ENCODE measurements at regions not wholly inside any gene's neighbourhood (a gene's known extent, or its start where the extent isn't known, plus 50 kb on each side); places are given as distances from the start of the nearest gene placed in this dataset.

- BruUV-seq (replicated peaks): no TSS peak
- WGBS, 2 experiments (ENCODE audit: extremely low coverage in 2 of 2, insufficient read length in 1 of 2): no CpG with 5 or more reads among the region's 3 CpGs
Measured at GRCh38 chr6:163760860-163761259, 346.3 kb downstream of the QKI start.

More at GRCh38 chr6:163760860-163761259, 346.3 kb downstream of the QKI start:
- no peak overlapping the region for H3K4me2 ChIP-seq (ENCODE audit: low read depth, low read length)
- DNase-seq (no peak), ATAC-seq (ENCODE audit: low read depth) (no peak)
- H3K23ac ChIP-seq (ENCODE audit: low read depth, low read length): no peak overlapping the region
- no peaks in the 10 kb centered on the region for H3K79me1 ChIP-seq (ENCODE audit: low read depth in 1 of 2, low read length in 2 of 2)
- H3K4ac ChIP-seq (ENCODE audit: low read depth, low read length): 0 out of 2 replicates have a peak overlapping the region, but pooled peaks have one; percentile 47
- H3K9ac ChIP-seq (ENCODE audit: low read depth, low read length): no peak overlapping the region
- TF ChIP-seq NFE2L2 (IDR thresholded peaks at IDR 0.05; ENCODE audit: low read depth, low read length): no peak
- no peak for TF ChIP-seq BHLHE40 (IDR thresholded peaks at IDR 0.05; ENCODE audit: low read depth, low read length)
- no peak for TF ChIP-seq RAD21 (IDR thresholded peaks at IDR 0.05; ENCODE audit: low read length)
- no peak for TF ChIP-seq MAZ (IDR thresholded peaks at IDR 0.05; ENCODE audit: borderline replicate concordance, low read depth, low read length)
- no peak for TF ChIP-seq POLR2A (IDR thresholded peaks at IDR 0.05; ENCODE audit: low read depth, low read length)
- no peak for TF ChIP-seq CEBPB (IDR thresholded peaks at IDR 0.05; ENCODE audit: low read depth, low read length)
- TF ChIP-seq CHD1 (IDR thresholded peaks at IDR 0.05; ENCODE audit: low read depth, low read length): no peak
- no peak for TF ChIP-seq RCOR1 (IDR thresholded peaks at IDR 0.05; ENCODE audit: insufficient replicate concordance, low read length)
- no peak overlapping the region for H2AK9ac ChIP-seq (replicated peaks; ENCODE audit: low read depth, low read length, poor library complexity)
- H4K8ac ChIP-seq (ENCODE audit: low read depth in 2 of 2, low read length in 2 of 2): peak overlapping the region in 1 of 2 experiments; percentile 11; a peak in 1 of 4 replicates
- H3K4me1 ChIP-seq (ENCODE audit: control insufficient read depth, insufficient read depth, low read length): peaks cover 7% of the 10 kb centered on the region
- peak overlapping the region; percentile 26 for H2BK20ac ChIP-seq (ENCODE audit: low read depth, low read length)
- ChIA-PET CTCF (no interaction called here), POLR2A (ENCODE audit: unreplicated experiment) (interaction anchor here (0.9 kb wide), 1 partner anchor 15 kb away, joined by 3 read pairs; no protein-coding TSS in a partner anchor)
- intact Hi-C loops (cut with micrococcal nuclease) (no loop called here), in situ Hi-C loops (cut with MboI; ENCODE audit: low sequenced_read_pairs) (no loop called here), dilution Hi-C loops (cut with HindIII; ENCODE audit: low sequenced_read_pairs, unreplicated experiment) (no loop called here)
- H3K56ac ChIP-seq (ENCODE audit: extremely low read depth, insufficient read depth, low read length): no peak overlapping the region; the same call in 1 of the 2 replicates
- H3K27ac ChIP-seq (ENCODE audit: insufficient read depth, low read length): no peak overlapping the region
- H4K91ac ChIP-seq (ENCODE audit: insufficient read depth, low read depth, low read length): no peak overlapping the region
- H2BK15ac ChIP-seq (ENCODE audit: low read depth, low read length): peak overlapping the region; percentile 68; the same call in 2 of the 3 replicates
- H3K14ac ChIP-seq (replicated peaks; ENCODE audit: low read depth, low read length): no peak overlapping the region; the same call in 1 of the 2 replicates
- peak overlapping the region; percentile 46 for H2BK120ac ChIP-seq (ENCODE audit: low read depth, low read length)
- H3K9me1 ChIP-seq (ENCODE audit: insufficient read depth, low read length): no peaks in the 10 kb centered on the region
- peak overlapping the region; percentile 26 for H2AFZ ChIP-seq (replicated peaks; ENCODE audit: low read length, poor library complexity)
- H3K4me3 ChIP-seq (ENCODE audit: insufficient read depth, low read depth, low read length): no peak overlapping the region
- peak overlapping the region; percentile 38; the same call in 1 of the 2 replicates for H3K18ac ChIP-seq (ENCODE audit: low read depth, low read length)
- peak overlapping the region; percentile 49; the same call in 1 of the 2 replicates for H2AK5ac ChIP-seq (ENCODE audit: low read depth, low read length)
- peak overlapping the region; percentile 56 for H2BK5ac ChIP-seq (ENCODE audit: low read depth, low read length, poor library complexity, severe bottlenecking)
- H3K9me3 ChIP-seq (ENCODE audit: control insufficient read depth, insufficient read depth, low read length): no peaks in the 10 kb centered on the region
- H4K20me1 ChIP-seq (ENCODE audit: insufficient read depth, low read length): no peaks in the 10 kb centered on the region
- H3K36me3 ChIP-seq (ENCODE audit: control insufficient read depth, insufficient read depth, low read length): no peaks in the 10 kb centered on the region
- H3K27me3 ChIP-seq (ENCODE audit: control insufficient read depth, insufficient read depth, low read length): no peaks in the 10 kb centered on the region
- peak overlapping the region; percentile 39; the same call in 1 of the 2 replicates for H4K5ac ChIP-seq (ENCODE audit: low read depth, low read length)

Data from IMR-90 (cell line).